Aorta (tissue), 5 donors: ENCODE measurements at regions not wholly inside any gene's neighbourhood (a gene's known extent, or its start where the extent isn't known, plus 50 kb on each side); places are given as distances from the start of the nearest gene placed in this dataset.
"Not testable (repeated sequence)": the region's sequence is repeated elsewhere in the genome, so short reads cannot be mapped to it uniquely, and the experiment has no call there.

ENCODE experiments used
- ATAC-seq: fragments of 200-7000 bp; cut with Tn5 transposase; one replicate; pipeline ENCODE4 v1.9.1; 2022; ENCODE audit warnings: moderate library complexity; ENCODE audit not compliant: low FRiP score
- DNase-seq, 2 donors: peaks; one replicate each; pipeline ENCODE4 v3.0.0-alpha.2; 2020
- H3K27ac ChIP-seq, 2 donors: one replicate each; pipeline ENCODE4 v1.5.1; 2013; ENCODE audit warnings: low read length in 2 of 2, mild to moderate bottlenecking in 2 of 2, moderate library complexity in 2 of 2, control low read depth in 1 of 2, inconsistent platforms in 1 of 2, low read depth in 1 of 2
- H3K27me3 ChIP-seq, 2 donors: one replicate each; pipeline ENCODE4 v1.6.1; 2013; ENCODE audit warnings: control low read depth in 1 of 2, low read length in 1 of 2, mild to moderate bottlenecking in 1 of 2, moderate library complexity in 1 of 2; ENCODE audit not compliant: insufficient read depth in 2 of 2, control insufficient read depth in 1 of 2
- H3K36me3 ChIP-seq, 2 donors: one replicate each; pipeline ENCODE4 v1.6.1; 2013; ENCODE audit warnings: control low read depth in 1 of 2, low read length in 1 of 2, mild to moderate bottlenecking in 1 of 2; ENCODE audit not compliant: insufficient read depth in 2 of 2, control insufficient read depth in 1 of 2
- H3K4me1 ChIP-seq, 2 donors: one replicate each; pipeline ENCODE4 v1.6.1; 2013; ENCODE audit warnings: low read length in 2 of 2, control low read depth in 1 of 2, mild to moderate bottlenecking in 1 of 2, moderate library complexity in 1 of 2; ENCODE audit not compliant: insufficient read depth in 2 of 2, control insufficient read depth in 1 of 2
- H3K4me3 ChIP-seq, 2 donors: one replicate each; pipeline ENCODE4 v1.5.1; 2013; ENCODE audit warnings: low read length in 2 of 2, control low read depth in 1 of 2, mild to moderate bottlenecking in 1 of 2
- H3K9me3 ChIP-seq: one replicate; pipeline ENCODE4 v1.6.1; 2013; ENCODE audit warnings: mild to moderate bottlenecking, low read length; ENCODE audit not compliant: control insufficient read depth
- WGBS, 2 donors: extraction: QIAGEN DNeasy Blood & Tissue Kit; methylation state at CpG; one replicate each; pipeline ENCODE4 v1.1.7; 2013; 5-methylcytosine and 5-hydroxymethylcytosine counted together
- intact Hi-C, 2 donors: fragments of 100-400 bp; cut with DNase I; formaldehyde crosslinking; loops; one replicate each; pipeline versions ENCODE4 v1.14.2 to v1.15.0; 2022
- donor health status: healthy with polysubstance abuse.
- donor health status: Bipolar disorder and iron deficiency.
- donor health status: DM: no; HTN: no; CAD: no.
- donor health status: DM: no; HTN: no; CAD: no.
- donor health status: DM: yes; HTN: yes; CAD: no.

DNA sequence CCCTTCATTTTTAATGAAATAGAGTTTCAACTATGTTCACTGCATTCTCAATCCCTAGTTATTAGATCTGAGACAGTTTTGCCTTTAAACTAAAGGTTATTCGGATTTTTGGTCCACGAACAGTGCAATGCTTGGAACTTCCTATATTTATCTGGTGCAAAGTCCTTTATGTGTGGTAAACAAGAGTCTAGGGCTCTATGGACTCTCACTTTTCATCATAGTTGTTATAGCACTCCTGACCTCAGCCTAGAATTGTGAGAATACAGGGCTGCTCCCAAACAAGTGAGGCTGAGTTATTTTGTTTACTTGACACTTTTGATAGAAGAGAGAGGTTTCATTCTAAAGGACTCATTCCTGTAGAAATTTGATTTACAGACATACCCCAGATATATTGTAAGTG is 692.1 kb downstream of the TTLL7 start:
- H3K4me3 ChIP-seq, DNase-seq, H3K27me3 ChIP-seq, H3K9me3 ChIP-seq, H3K36me3 ChIP-seq, ATAC-seq, intact Hi-C loops, H3K4me1 ChIP-seq, H3K27ac ChIP-seq: not testable (repeated sequence)
- WGBS, 2 donors, result 60% methylated on average over 2 of the region's 2 CpGs

DNA sequence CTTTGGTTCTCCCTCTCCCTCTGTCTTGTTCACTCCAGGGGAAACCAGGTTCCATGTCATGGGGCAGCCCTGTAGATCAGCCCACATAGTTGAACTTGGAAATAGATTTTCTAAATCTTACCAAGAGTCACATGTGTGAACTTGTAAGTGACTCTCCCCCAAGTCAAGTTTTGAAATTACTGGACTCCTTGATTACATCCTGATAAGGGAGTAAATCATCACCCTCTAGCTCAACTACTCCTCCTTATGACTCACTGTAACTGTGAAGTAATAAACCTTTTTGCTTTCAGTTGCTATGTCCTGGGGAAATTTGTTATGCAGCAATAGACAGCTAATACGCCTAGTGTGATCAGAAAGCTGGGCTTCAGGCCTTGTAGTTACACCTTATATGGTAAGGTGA is 703.3 kb downstream of the TTLL7 start:
- H3K4me1 ChIP-seq, H3K27ac ChIP-seq, H3K9me3 ChIP-seq, ATAC-seq, DNase-seq, intact Hi-C loops, H3K36me3 ChIP-seq, H3K4me3 ChIP-seq, H3K27me3 ChIP-seq: not testable (repeated sequence)
- WGBS, 2 donors, result 97 to 98% methylated on average over 1 of the region's 1 CpG

DNA sequence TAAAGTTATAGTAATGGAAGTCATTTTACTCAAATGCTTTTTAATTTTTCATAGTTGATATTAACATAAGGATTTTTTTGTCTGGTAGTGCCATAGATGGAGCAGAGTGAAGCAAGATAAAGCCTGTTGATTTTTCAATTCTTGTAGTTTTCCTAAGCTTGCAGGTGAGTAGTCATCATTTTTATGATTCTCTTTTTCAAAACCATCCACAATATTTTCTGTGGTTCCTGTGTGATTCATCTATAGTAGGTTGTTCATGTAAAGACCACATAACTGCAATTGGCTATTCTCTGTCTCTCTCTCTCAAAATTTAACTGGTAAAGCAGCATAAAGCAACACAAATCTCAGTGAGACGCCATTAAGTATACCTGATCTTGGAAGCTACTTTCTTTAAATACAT is 711.5 kb downstream of the TTLL7 start:
- WGBS, 2 donors, result 86% methylated on average over 1 of the region's 1 CpG
- intact Hi-C loops, H3K4me1 ChIP-seq, H3K4me3 ChIP-seq, ATAC-seq, H3K27me3 ChIP-seq, H3K36me3 ChIP-seq, H3K27ac ChIP-seq, H3K9me3 ChIP-seq, DNase-seq: not testable (repeated sequence)

DNA sequence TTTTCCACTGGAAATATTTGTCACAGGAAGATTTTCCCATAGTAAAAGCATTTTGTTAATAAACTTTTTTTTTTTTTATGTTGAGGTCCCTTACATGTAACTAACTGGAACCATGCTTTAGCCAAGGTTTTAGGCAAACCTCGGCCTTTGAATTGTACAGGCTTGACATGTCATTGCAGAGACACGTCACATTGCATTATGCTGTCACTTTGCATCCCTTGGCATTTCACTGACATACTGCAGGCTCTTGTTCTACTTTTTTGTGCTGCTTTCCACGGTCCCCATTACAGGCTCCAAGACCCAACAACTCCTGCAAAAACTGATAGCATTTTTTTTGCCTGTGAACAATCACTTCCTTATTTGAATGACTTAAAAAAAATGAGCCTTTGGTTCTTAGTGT is 724.3 kb downstream of the TTLL7 start:
- 69 to 76% methylated on average over 3 of the region's 3 CpGs for WGBS, 2 donors
- H3K36me3 ChIP-seq, H3K27ac ChIP-seq, ATAC-seq, DNase-seq, intact Hi-C loops, H3K27me3 ChIP-seq, H3K4me1 ChIP-seq, H3K4me3 ChIP-seq, H3K9me3 ChIP-seq: not testable (repeated sequence)

DNA sequence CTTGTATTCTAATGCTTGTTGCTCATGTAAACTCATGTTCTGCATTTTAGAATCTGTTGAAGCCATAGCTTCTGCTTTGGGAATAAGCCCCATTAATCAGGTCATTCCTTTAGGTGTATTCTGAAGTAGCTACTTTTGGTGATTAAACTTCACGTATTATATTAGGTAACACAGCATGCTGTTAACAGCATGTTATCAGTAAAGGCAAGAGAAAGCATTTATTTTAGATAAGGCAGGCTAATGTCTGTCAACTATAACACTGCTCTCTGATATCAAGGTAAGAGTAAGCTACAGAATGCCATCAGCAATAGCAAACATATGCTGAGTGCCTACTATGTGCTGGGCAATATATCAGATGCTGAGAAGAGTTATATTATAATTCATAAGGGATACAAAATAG is 726.4 kb downstream of the TTLL7 start:
- DNase-seq, H3K9me3 ChIP-seq, H3K4me3 ChIP-seq, H3K36me3 ChIP-seq, ATAC-seq, H3K27me3 ChIP-seq, intact Hi-C loops, H3K27ac ChIP-seq, H3K4me1 ChIP-seq: not testable (repeated sequence)
- 27 to 37% methylated on average over 1 of the region's 1 CpG for WGBS, 2 donors

DNA sequence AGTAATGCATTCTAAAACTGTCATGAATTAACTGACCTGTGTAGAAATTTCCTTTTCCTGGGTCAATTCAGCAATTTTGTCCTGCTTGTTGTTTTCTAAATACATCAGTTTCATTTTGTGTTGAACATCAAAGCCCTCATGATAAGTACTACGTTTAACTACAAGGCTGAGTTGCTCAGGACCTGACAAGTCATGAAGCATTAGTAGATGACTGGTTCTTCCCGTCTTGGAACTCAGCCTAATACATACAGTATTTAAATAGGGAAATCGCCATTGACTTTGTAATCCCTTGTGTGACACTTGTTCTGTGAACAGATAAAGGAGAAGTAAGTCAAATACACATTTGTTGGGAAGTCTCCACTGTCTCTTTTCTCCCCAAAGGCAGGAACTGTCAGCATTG is 727.1 kb downstream of the TTLL7 start:
- H3K4me1 ChIP-seq, H3K27me3 ChIP-seq, DNase-seq, H3K9me3 ChIP-seq, H3K4me3 ChIP-seq, H3K36me3 ChIP-seq, intact Hi-C loops, H3K27ac ChIP-seq, ATAC-seq: not testable (repeated sequence)
- WGBS, 2 donors, result 55 to 56% methylated on average over 3 of the region's 3 CpGs

DNA sequence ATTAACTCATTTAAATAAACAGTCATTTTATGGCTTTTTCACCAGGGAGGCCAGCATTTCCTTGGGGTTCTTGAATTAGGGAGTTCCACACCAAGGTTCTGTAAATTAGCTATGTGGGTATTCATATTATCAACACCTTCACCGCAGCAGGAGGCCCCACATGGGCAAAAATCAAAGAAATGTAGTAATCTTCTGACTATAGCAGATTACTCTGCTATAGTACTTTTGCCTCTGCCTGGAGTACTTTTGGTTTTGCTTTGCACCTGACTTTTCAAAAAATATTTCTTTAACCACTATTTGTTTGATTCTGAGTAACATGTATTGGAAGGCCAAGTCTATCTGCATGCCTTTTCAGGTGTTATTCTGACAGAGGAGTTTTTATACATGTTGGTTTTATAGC is 728.1 kb downstream of the TTLL7 start:
- H3K27me3 ChIP-seq, ATAC-seq, H3K27ac ChIP-seq, H3K9me3 ChIP-seq, DNase-seq, H3K4me1 ChIP-seq, intact Hi-C loops, H3K36me3 ChIP-seq, H3K4me3 ChIP-seq: not testable (repeated sequence)
- WGBS, 2 donors, result 100% methylated on average over 1 of the region's 1 CpG; no CpG with 5 or more reads in 1 of the 2 donors

DNA sequence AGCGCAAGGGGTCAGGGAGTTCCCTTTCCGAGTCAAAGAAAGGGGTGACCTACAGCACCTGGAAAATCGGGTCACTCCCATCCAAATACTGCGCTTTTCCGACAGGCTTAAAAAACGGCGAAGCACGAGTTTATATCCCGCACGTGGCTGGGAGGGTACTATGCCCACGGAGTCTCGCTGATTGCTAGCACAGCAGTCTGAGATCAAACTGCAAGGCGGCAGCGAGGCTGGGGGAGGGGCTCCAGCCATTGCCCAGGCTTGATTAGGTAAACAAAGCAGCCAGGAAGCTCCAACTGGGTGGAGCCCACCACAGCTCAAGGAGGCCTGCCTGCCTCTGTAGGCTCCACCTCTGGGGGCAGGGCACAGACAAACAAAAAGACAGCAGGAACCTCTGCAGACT is 735.1 kb downstream of the TTLL7 start:
- intact Hi-C loops, H3K36me3 ChIP-seq, H3K4me3 ChIP-seq, H3K27ac ChIP-seq, H3K27me3 ChIP-seq, H3K4me1 ChIP-seq, H3K9me3 ChIP-seq, ATAC-seq, DNase-seq: not testable (repeated sequence)
- 95% methylated on average over 14 of the region's 14 CpGs for WGBS, 2 donors

DNA sequence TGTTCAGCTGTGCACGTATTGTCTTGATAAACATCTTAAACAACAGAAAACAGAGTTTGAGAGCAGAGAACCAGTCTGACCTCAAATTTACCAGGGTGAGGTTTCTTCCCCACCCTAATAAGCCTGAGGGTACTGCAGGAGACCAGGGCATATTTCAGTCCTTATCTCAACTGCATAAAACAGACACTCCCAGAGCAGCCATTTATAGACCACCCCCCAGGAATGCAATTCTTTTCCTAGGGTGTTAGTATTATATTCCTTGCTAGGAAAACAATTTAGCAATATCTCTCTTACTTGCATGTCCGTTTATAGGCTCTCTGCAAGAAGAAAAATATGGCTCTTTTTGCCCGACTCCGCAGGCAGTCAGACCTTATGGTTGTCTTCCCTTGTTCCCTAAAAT is 747.2 kb downstream of the TTLL7 start:
- H3K4me3 ChIP-seq, intact Hi-C loops, DNase-seq, H3K4me1 ChIP-seq, ATAC-seq, H3K36me3 ChIP-seq, H3K27me3 ChIP-seq, H3K27ac ChIP-seq, H3K9me3 ChIP-seq: not testable (repeated sequence)
- 89 to 96% methylated on average over 4 of the region's 4 CpGs for WGBS, 2 donors
